PFSK-1 (cell line): ENCODE measurements at regions not wholly inside any gene's neighbourhood (a gene's known extent, or its start where the extent isn't known, plus 50 kb on each side); places are given as distances from the start of the nearest gene placed in this dataset.

Experiments used
- FOXP2 ChIP-seq: optimal IDR thresholded peaks from 2 replicates; pipeline ENCODE3; 2011; ENCODE audit warnings: borderline replicate concordance, control low read depth, inconsistent platforms; ENCODE audit not compliant: insufficient read depth; ENCODE audit errors: extremely low read length, extremely low read depth
- POLR2AphosphoS5 ChIP-seq: IDR thresholded peaks from 2 replicates; pipeline ENCODE4 v1.6.1; 2012; ENCODE audit warnings: low read depth, mild to moderate bottlenecking, control low read depth, low read length, moderate library complexity
- SIN3A ChIP-seq: IDR thresholded peaks from 2 replicates; pipeline ENCODE4 v1.6.1; 2012; ENCODE audit warnings: mild to moderate bottlenecking, low read length, moderate library complexity, borderline replicate concordance; ENCODE audit not compliant: insufficient read depth
- TAF1 ChIP-seq: IDR thresholded peaks from 2 replicates; pipeline ENCODE4 v1.6.1; 2012; ENCODE audit warnings: low read length, control low read depth, borderline replicate concordance; ENCODE audit not compliant: insufficient read depth
- TF ChIP-seq, protein P1 (sequence below), 2 experiments: IDR thresholded peaks; 2 replicates each; pipeline versions ENCODE4 v1.6.1 to v1.8.0; 2011 to 2012; ENCODE audit warnings: low read depth in 2 of 2, low read length in 2 of 2, control low read depth in 1 of 2, inconsistent platforms in 1 of 2, mild to moderate bottlenecking in 1 of 2, moderate library complexity in 1 of 2; ENCODE audit not compliant: insufficient read depth in 1 of 2

DNA sequence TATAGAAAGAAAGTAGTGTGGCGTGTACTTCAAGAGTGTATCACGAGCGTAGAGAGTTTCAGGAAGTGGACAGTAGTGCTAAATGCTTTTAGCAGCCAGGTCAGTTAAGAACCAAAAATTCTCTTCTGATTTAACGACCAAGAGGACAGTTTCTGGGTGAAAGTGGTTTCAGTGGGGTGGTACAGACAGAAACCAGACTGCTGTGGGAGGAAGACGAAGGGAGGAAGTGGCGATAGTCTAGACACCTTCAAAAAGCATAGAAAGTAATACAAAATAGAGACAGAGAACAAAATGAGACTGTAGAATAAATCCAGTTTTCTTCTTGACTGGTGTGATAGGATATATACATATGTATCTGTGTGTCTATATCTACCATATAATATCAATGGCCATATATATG, 93.5 kb downstream of the MBL2 start:
- no peak for TF ChIP-seq FOXP2
- TF ChIP-seq SIN3A = no peak
- TF ChIP-seq POLR2AphosphoS5 = no peak
- TF ChIP-seq, protein P1, sequence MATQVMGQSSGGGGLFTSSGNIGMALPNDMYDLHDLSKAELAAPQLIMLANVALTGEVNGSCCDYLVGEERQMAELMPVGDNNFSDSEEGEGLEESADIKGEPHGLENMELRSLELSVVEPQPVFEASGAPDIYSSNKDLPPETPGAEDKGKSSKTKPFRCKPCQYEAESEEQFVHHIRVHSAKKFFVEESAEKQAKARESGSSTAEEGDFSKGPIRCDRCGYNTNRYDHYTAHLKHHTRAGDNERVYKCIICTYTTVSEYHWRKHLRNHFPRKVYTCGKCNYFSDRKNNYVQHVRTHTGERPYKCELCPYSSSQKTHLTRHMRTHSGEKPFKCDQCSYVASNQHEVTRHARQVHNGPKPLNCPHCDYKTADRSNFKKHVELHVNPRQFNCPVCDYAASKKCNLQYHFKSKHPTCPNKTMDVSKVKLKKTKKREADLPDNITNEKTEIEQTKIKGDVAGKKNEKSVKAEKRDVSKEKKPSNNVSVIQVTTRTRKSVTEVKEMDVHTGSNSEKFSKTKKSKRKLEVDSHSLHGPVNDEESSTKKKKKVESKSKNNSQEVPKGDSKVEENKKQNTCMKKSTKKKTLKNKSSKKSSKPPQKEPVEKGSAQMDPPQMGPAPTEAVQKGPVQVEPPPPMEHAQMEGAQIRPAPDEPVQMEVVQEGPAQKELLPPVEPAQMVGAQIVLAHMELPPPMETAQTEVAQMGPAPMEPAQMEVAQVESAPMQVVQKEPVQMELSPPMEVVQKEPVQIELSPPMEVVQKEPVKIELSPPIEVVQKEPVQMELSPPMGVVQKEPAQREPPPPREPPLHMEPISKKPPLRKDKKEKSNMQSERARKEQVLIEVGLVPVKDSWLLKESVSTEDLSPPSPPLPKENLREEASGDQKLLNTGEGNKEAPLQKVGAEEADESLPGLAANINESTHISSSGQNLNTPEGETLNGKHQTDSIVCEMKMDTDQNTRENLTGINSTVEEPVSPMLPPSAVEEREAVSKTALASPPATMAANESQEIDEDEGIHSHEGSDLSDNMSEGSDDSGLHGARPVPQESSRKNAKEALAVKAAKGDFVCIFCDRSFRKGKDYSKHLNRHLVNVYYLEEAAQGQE (IDR thresholded peaks at IDR 0.05; ENCODE audit: insufficient read depth in 1 of 2, low read depth in 2 of 2, low read length in 2 of 2) = no peak
- TF ChIP-seq TAF1 = no peak

DNA sequence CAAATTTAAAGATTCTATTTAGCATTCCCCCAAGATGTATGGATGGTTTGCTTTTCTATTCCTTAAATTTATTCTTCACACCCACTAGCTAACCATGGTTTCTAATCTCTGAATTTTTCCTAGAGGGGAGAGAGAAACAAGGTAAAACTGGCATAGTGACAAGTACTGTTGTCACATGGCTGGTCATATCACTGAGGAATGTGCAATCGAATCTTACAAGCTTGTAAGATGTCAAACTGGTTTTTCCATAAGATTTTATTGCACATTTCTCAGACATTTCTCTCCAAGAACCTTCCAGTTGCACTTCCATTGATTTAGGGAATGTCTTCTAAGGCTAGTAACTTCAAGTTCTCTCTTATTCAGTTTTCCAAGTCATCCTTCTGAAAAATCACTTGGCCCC, 89.8 kb downstream of the MBL2 start:
- TF ChIP-seq SIN3A = no peak
- no peak for TF ChIP-seq POLR2AphosphoS5
- TF ChIP-seq, protein P1 (IDR thresholded peaks at IDR 0.05; ENCODE audit: insufficient read depth in 1 of 2, low read depth in 2 of 2, low read length in 2 of 2) = no peak
- no peak for TF ChIP-seq FOXP2
- no peak for TF ChIP-seq TAF1

DNA sequence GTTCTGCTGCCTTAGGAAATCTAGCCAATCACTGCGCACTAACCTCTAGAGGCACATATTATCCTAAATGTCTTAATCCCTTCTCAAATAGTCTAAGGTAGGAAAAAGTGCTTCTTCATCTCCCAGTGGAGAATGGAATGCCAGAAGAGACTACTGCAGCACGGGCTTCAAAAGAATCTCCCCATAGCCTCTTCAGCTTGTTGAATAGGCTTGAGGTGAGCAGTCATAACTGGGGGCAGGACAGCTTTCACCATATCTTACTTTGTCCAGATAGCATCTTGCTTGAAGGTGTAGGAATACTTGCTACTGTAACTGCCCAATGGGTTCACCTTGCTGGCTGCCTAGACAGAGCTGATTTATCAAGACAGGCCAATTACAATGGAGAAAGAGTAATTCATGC, 88.8 kb downstream of the MBL2 start:
- TF ChIP-seq, protein P1 (IDR thresholded peaks at IDR 0.05; ENCODE audit: insufficient read depth in 1 of 2, low read depth in 2 of 2, low read length in 2 of 2) = no peak
- TF ChIP-seq FOXP2 (no peak), POLR2AphosphoS5 (no peak), TAF1 (no peak), SIN3A (no peak)

DNA sequence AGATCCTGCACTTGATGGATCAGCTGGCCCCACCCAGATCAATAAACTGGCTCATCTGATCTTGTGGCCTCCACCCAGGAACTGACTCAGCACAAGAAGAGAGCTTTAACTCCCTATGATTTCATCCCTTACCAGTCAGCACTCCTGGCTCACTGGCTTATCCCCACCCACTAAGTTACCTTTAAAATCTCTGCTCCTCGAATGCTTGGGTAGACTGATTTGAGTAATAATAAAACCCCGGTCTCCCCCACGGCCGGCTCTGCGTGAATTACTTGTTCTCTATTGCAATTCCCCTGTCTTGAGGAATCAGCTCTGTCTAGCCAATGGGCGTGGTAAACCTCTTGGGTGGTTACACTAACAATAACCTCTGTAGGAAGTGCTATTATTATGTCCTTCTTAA, 83.7 kb downstream of the MBL2 start:
- no peak for TF ChIP-seq POLR2AphosphoS5
- TF ChIP-seq, protein P1 (IDR thresholded peaks at IDR 0.05; ENCODE audit: insufficient read depth in 1 of 2, low read depth in 2 of 2, low read length in 2 of 2) = no peak
- no peak for TF ChIP-seq TAF1
- no peak for TF ChIP-seq SIN3A
- no peak for TF ChIP-seq FOXP2

DNA sequence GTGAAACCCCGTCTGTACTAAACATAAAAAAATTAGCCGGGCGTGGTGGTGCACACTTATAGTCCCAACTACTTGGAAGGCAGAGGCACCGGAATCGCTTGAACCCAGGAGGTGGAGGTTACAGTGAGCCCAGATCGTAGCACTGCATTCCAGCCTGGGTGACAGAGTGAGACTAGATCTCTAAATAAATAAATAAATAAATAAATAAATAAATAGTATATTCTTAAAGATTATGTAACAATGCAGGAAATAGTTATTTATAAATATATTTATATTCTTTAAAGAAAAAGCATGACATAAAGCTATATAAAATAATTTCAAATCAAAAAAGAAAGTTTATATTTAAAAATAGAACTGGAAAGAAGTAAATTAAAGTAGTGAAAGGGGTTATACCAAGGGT, 76.4 kb downstream of the MBL2 start:
- TF ChIP-seq TAF1 = no peak
- TF ChIP-seq, protein P1 (IDR thresholded peaks at IDR 0.05; ENCODE audit: insufficient read depth in 1 of 2, low read depth in 2 of 2, low read length in 2 of 2) = no peak
- TF ChIP-seq POLR2AphosphoS5 = no peak
- no peak for TF ChIP-seq SIN3A
- TF ChIP-seq FOXP2 = no peak
